Psoas muscle (tissue), 7 donors: ENCODE measurements at regions not wholly inside any gene's neighbourhood (a gene's known extent, or its start where the extent isn't known, plus 50 kb on each side); places are given as distances from the start of the nearest gene placed in this dataset.
"Not testable (repeated sequence)": the region's sequence is repeated elsewhere in the genome, so short reads cannot be mapped to it uniquely, and the experiment has no call there.

Experiments
- ATAC-seq, 4 donors: fragments of 200-7000 bp; cut with Tn5 transposase; one replicate each; pipeline ENCODE4 v1.9.1; 2020; ENCODE audit warnings: moderate library complexity in 3 of 4, mild to moderate bottlenecking in 2 of 4
- DNase-seq, 2 donors: peaks; one replicate each; pipeline ENCODE4 v3.0.0-alpha.2; 2020
- H3K27ac ChIP-seq: fragments of 200-600 bp; one replicate; pipeline ENCODE4 v1.8.0; 2022
- H3K27me3 ChIP-seq, 3 donors: fragments of 200-600 bp in 1 of 3; one replicate each; pipeline versions ENCODE4 v1.6.1 to v1.8.0; 2013 to 2022; ENCODE audit warnings: low read length in 2 of 3, mild to moderate bottlenecking in 2 of 3, moderate library complexity in 1 of 3; ENCODE audit not compliant: insufficient read depth in 3 of 3
- H3K36me3 ChIP-seq, 2 donors: fragments of 200-600 bp in 1 of 2; one replicate each; pipeline versions ENCODE4 v1.6.1 to v1.8.0; 2013 to 2022; ENCODE audit warnings: low read depth in 1 of 2, mild to moderate bottlenecking in 1 of 2, moderate library complexity in 1 of 2; ENCODE audit not compliant: insufficient read depth in 1 of 2
- H3K4me1 ChIP-seq: fragments of 200-600 bp; one replicate; pipeline ENCODE4 v1.8.0; 2022
- H3K4me3 ChIP-seq: fragments of 200-600 bp; one replicate; pipeline ENCODE4 v1.8.0; 2022; ENCODE audit warnings: mild to moderate bottlenecking
- H3K9me3 ChIP-seq: fragments of 200-600 bp; one replicate; pipeline ENCODE4 v1.8.0; 2022
- WGBS, 3 donors: extraction: QIAGEN DNeasy Blood & Tissue Kit; methylation state at CpG; one replicate each; pipeline versions ENCODE4 v1.1.6 to v1.1.7; 2013; 5-methylcytosine and 5-hydroxymethylcytosine counted together
- intact Hi-C, 2 donors: fragments of 100-400 bp; cut with DNase I; formaldehyde crosslinking; loops; one replicate each; pipeline versions ENCODE4 v1.11.0 to v1.14.2; 2022
- TF ChIP-seq, protein P1 (sequence below): fragments of 200-600 bp; IDR thresholded peaks from one replicate; pipeline ENCODE4 v1.8.0; 2022; ENCODE audit warnings: antibody characterized with exemption
- donor health status: healthy with polysubstance abuse.
- donor health status: DM: no; HTN: no; CAD: no; lungs with moderate emphysema.
- donor health status: Bipolar disorder and iron deficiency.
- donor health status: healthy.
- donor health status: DM: yes; HTN: yes; CAD: no.
- donor health status: DM: no; HTN: no; CAD: no.
- donor health status: DM: yes; HTN: yes; CAD: no.

GRCh38 chr10:23829556-23829955, 379.4 kb upstream of the KIAA1217 start:
- ATAC-seq (no peak), DNase-seq (no peak)
- H3K9me3 ChIP-seq = no peaks in the 10 kb centered on the region
- 73 to 75% (median 75%) methylated on average over 2 of the region's 2 CpGs for WGBS, 3 donors
- H3K36me3 ChIP-seq = no peaks in the 10 kb centered on the region
- H3K27ac ChIP-seq = no peak overlapping the region
- peaks cover 0 to 4% (median 2%) of the 10 kb centered on the region in 3 donors for H3K27me3 ChIP-seq
- H3K4me1 ChIP-seq = no peaks in the 10 kb centered on the region
- intact Hi-C loops = no loop called here
- TF ChIP-seq, protein P1, sequence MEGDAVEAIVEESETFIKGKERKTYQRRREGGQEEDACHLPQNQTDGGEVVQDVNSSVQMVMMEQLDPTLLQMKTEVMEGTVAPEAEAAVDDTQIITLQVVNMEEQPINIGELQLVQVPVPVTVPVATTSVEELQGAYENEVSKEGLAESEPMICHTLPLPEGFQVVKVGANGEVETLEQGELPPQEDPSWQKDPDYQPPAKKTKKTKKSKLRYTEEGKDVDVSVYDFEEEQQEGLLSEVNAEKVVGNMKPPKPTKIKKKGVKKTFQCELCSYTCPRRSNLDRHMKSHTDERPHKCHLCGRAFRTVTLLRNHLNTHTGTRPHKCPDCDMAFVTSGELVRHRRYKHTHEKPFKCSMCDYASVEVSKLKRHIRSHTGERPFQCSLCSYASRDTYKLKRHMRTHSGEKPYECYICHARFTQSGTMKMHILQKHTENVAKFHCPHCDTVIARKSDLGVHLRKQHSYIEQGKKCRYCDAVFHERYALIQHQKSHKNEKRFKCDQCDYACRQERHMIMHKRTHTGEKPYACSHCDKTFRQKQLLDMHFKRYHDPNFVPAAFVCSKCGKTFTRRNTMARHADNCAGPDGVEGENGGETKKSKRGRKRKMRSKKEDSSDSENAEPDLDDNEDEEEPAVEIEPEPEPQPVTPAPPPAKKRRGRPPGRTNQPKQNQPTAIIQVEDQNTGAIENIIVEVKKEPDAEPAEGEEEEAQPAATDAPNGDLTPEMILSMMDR = no peak
- H3K4me3 ChIP-seq = no peak overlapping the region

DNA sequence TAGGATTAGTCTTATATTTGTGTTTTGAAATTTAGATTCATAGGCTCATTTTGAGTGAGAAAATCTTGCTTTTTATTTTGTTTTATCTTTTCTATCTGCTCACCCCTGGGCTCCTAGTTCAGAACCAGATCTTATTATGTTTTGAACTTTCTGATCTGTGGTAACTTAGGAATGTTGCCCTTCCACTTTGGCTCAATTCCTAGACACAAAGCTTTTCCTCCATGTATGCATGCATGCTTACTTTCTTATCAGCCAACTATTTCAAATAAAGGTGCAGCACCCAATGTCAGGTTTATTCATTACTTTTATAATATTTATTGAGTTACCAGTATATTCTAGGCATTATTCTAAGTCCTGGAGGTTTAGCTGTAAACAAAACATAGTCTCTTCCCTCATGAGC, 374.8 kb upstream of the KIAA1217 start:
- Histone ChIP-seq H3K27me3 (no peaks in the 10 kb centered on the region), H3K36me3 (no peaks in the 10 kb centered on the region), H3K4me3 (no peak overlapping the region), H3K4me1 (no peaks in the 10 kb centered on the region), H3K27ac (no peak overlapping the region), H3K9me3 (no peaks in the 10 kb centered on the region)
- TF ChIP-seq, protein P1 = no peak
- intact Hi-C loops = no loop called here
- ATAC-seq (no peak), DNase-seq (no peak)

GRCh38 chr10:23850631-23851030, 358.3 kb upstream of the KIAA1217 start:
- no peak overlapping the region for H3K27ac ChIP-seq
- no peak for DNase-seq
- TF ChIP-seq, protein P1 = no peak
- no peaks in the 10 kb centered on the region for H3K4me1 ChIP-seq
- H3K9me3 ChIP-seq = no peaks in the 10 kb centered on the region
- no peaks in the 10 kb centered on the region for H3K36me3 ChIP-seq
- intact Hi-C loops = no loop called here
- H3K4me3 ChIP-seq = no peak overlapping the region
- 59 to 79% (median 75%) methylated on average over 2 of the region's 2 CpGs for WGBS, 3 donors
- no peaks in the 10 kb centered on the region for H3K27me3 ChIP-seq
- no peak for ATAC-seq

GRCh38 chr10:23859598-23859997, 349.3 kb upstream of the KIAA1217 start:
- no peak for DNase-seq
- Histone ChIP-seq H3K4me3 (no peak overlapping the region), H3K27me3 (no peaks in the 10 kb centered on the region), H3K4me1 (no peaks in the 10 kb centered on the region), H3K27ac (no peak overlapping the region), H3K9me3 (no peaks in the 10 kb centered on the region), H3K36me3 (no peaks in the 10 kb centered on the region)
- TF ChIP-seq, protein P1 = no peak
- intact Hi-C loops = no loop called here
- 71 to 78% (median 77%) methylated on average over 1 of the region's 1 CpG for WGBS, 3 donors
- ATAC-seq = no peak

- Histone ChIP-seq H3K27ac (no peak overlapping the region), H3K36me3 (no peaks in the 10 kb centered on the region), H3K9me3 (no peaks in the 10 kb centered on the region), H3K27me3 (no peaks in the 10 kb centered on the region), H3K4me1 (no peaks in the 10 kb centered on the region), H3K4me3 (no peak overlapping the region)
- ATAC-seq (no peak), DNase-seq (no peak)
- intact Hi-C loops = no loop called here
- TF ChIP-seq, protein P1 = no peak
These were observed 344.2 kb upstream of the KIAA1217 start for GRCh38 chr10:23864631-23865147.

- intact Hi-C loops, H3K27me3 ChIP-seq, H3K9me3 ChIP-seq, ATAC-seq, H3K4me3 ChIP-seq, DNase-seq, H3K36me3 ChIP-seq, H3K27ac ChIP-seq, H3K4me1 ChIP-seq: not testable (repeated sequence)
- 91 to 94% (median 93%) methylated on average over 2 to 3 of the region's 5 CpGs for WGBS, 3 donors
These were observed 342.0 kb upstream of the KIAA1217 start for GRCh38 chr10:23866985-23867384.
